ENCODE measurements at regions not wholly inside any gene's neighbourhood (a gene's known extent, or its start where the extent isn't known, plus 50 kb on each side); places are given as distances from the start of the nearest gene placed in this dataset.

DNA sequence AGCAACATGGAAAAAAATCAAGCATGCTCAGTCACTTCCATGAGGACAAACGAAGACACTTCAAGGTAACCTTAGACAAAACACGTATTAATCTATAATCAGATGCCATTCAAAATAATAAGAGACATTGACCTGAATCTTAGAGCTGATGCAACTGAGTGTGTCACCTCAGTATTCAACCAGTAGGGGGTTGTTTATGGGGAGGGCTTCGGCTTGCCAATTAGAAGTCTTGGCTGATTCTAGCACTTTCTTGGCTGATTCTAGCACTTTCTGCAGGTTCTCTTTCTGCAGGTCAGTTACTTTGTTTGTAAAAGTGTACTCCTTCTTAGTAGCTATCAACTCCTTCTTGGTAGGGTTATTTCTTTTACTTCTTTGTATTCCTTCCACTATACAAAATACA is 317.6 kb downstream of the ENC1 start:
- TF ChIP-seq POLR2A (IDR thresholded peaks at IDR 0.05; ENCODE audit: low read depth, low read length) (no peak), TAF1 (IDR thresholded peaks at IDR 0.05; ENCODE audit: low read depth, low read length) (no peak), POLR2AphosphoS5 (IDR thresholded peaks at IDR 0.05; ENCODE audit: low read depth, low read length) (no peak), SPI1 (IDR thresholded peaks at IDR 0.05; ENCODE audit: low read depth, low read length) (no peak), PAX5 (IDR thresholded peaks at IDR 0.05; ENCODE audit: insufficient read depth, low read length, severe bottlenecking) (no peak)

Measured in GM12891 (cell line).